ENCODE measurements at regions not wholly inside any gene's neighbourhood (a gene's known extent, or its start where the extent isn't known, plus 50 kb on each side); places are given as distances from the start of the nearest gene placed in this dataset.
"Not testable (repeated sequence)": the region's sequence is repeated elsewhere in the genome, so short reads cannot be mapped to it uniquely, and the experiment has no call there.

GRCh38 chr16:13606804-13607203 lies 313.1 kb upstream of the ERCC4 start:
- Mint-ChIP-seq H3K36me3 (ENCODE audit: low read depth) (no peaks in the 10 kb centered on the region), H3K4me1 (ENCODE audit: low read depth) (no peaks in the 10 kb centered on the region), H3K9me3 (peaks cover 8% of the 10 kb centered on the region), H3K27ac (no peak overlapping the region), H3K27me3 (ENCODE audit: insufficient read depth) (no peaks in the 10 kb centered on the region), H3K4me3 (no peak overlapping the region)
- no peak for DNase-seq (ENCODE audit: low spot score)
- intact Hi-C loops (cut with micrococcal nuclease), result no loop called here

DNA sequence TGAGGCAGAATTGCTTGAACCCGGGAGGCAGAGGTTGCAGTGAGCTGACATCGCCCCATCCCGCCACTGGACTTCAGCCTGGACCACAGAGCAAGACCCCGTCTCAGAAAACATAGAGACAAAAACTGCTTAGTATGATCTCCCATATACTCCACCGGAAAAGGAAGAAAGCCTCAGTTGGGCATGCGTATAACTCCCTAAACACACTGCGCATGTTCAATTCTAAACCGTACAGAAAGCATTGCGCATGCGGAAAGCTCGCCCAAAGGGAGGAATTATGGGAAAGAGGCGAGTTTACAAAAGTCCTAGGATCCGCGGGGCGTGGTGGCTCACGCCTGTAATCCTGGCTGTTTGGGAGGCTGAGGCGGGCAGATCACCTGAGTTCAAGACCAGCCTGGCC lies 312.7 kb upstream of the ERCC4 start:
- peaks cover 8% of the 10 kb centered on the region for H3K9me3 Mint-ChIP-seq
- intact Hi-C loops (cut with micrococcal nuclease), result no loop called here
- no peaks in the 10 kb centered on the region for H3K4me1 Mint-ChIP-seq (ENCODE audit: low read depth)
- no peaks in the 10 kb centered on the region for H3K27me3 Mint-ChIP-seq (ENCODE audit: insufficient read depth)
- H3K4me3 Mint-ChIP-seq, result no peak overlapping the region
- DNase-seq (ENCODE audit: low spot score), result no peak
- no peak overlapping the region for H3K27ac Mint-ChIP-seq
- H3K36me3 Mint-ChIP-seq (ENCODE audit: low read depth), result no peaks in the 10 kb centered on the region

- no peak overlapping the region for H3K4me3 Mint-ChIP-seq
- no peak for DNase-seq (ENCODE audit: low spot score)
- H3K36me3 Mint-ChIP-seq (ENCODE audit: low read depth), result no peaks in the 10 kb centered on the region
- intact Hi-C loops (cut with micrococcal nuclease), result no loop called here
- H3K27me3 Mint-ChIP-seq (ENCODE audit: insufficient read depth), result no peaks in the 10 kb centered on the region
- H3K4me1 Mint-ChIP-seq (ENCODE audit: low read depth), result no peaks in the 10 kb centered on the region
- H3K9me3 Mint-ChIP-seq, result peaks cover 8% of the 10 kb centered on the region
- H3K27ac Mint-ChIP-seq, result no peak overlapping the region
Observed at GRCh38 chr16:13611596-13611995, 308.4 kb upstream of the ERCC4 start.

DNA sequence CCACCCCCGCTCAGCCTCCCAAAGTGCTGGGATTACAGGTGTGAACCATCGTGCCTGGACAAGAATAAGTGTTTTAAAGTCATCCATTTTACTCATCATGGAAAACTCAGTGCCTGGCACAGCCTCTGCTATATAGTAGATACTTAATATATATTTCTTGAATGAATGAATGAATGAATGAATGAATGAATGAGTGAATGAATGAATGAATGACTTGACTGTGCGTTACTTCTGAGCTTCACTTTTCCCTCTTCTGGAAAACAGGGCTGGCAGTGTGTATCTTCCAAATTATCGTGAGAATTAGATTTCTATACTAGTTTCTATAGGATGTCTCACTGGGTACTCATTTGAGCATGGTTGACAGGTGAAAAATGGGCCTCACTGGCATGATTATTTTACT lies 307.3 kb upstream of the ERCC4 start:
- H3K27me3 Mint-ChIP-seq (ENCODE audit: insufficient read depth), result no peaks in the 10 kb centered on the region
- H3K4me1 Mint-ChIP-seq (ENCODE audit: low read depth), result no peaks in the 10 kb centered on the region
- H3K9me3 Mint-ChIP-seq, result peaks cover 8% of the 10 kb centered on the region
- no peak overlapping the region for H3K27ac Mint-ChIP-seq
- no peaks in the 10 kb centered on the region for H3K36me3 Mint-ChIP-seq (ENCODE audit: low read depth)
- DNase-seq (ENCODE audit: low spot score), result no peak
- intact Hi-C loops (cut with micrococcal nuclease), result no loop called here
- no peak overlapping the region for H3K4me3 Mint-ChIP-seq

- Mint-ChIP-seq H3K36me3 (ENCODE audit: low read depth) (no peaks in the 10 kb centered on the region), H3K4me3 (no peak overlapping the region), H3K27me3 (ENCODE audit: insufficient read depth) (no peaks in the 10 kb centered on the region), H3K9me3 (peaks cover 8% of the 10 kb centered on the region), H3K27ac (no peak overlapping the region), H3K4me1 (ENCODE audit: low read depth) (no peaks in the 10 kb centered on the region)
- DNase-seq (ENCODE audit: low spot score), result no peak
- intact Hi-C loops (cut with micrococcal nuclease), result no loop called here
Observed at GRCh38 chr16:13613165-13613564, 306.8 kb upstream of the ERCC4 start.

DNA sequence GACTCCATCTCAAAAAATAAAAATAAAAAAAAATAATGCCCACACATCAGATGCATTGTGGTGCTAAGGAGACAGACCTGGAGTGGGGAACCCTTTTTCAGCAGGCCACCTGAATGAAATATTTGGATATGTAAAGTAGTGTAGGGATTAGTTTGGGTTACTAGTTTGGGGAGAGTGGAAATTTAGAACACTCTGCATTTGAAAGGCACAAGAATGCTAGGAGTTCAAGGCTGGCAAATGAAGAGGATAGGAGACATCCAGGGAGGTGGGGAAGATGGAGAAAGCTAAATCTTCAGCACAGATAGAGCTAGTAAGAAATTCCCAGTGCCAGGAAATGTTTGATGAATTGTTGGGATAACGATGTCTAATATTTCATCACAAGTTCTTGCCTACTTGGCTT lies 298.3 kb upstream of the ERCC4 start:
- H3K27me3 Mint-ChIP-seq (ENCODE audit: insufficient read depth), result no peaks in the 10 kb centered on the region
- H3K4me1 Mint-ChIP-seq (ENCODE audit: low read depth), result no peaks in the 10 kb centered on the region
- H3K9me3 Mint-ChIP-seq, result peaks cover 3% of the 10 kb centered on the region
- no peak for DNase-seq (ENCODE audit: low spot score)
- H3K36me3 Mint-ChIP-seq (ENCODE audit: low read depth), result no peaks in the 10 kb centered on the region
- no peak overlapping the region for H3K27ac Mint-ChIP-seq
- no peak overlapping the region for H3K4me3 Mint-ChIP-seq
- intact Hi-C loops (cut with micrococcal nuclease), result no loop called here

DNA sequence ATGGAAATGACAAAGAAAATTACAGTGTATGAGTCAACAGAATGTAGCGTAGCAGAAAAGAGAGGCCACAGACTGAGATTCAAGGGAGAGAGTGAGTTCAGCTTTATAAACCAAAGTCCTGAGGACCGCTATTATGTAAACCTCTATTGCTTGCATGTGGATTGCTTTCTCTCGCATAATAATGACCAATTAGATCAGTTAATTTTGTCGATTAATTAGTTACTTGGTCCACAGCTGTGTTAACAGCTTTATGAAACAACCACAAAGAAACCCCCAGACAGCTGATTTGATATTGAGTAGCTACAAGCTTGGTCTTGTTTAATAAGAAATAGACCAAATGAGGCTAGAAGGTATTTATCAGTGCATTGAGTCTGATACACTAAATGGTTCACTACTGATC lies 291.8 kb upstream of the ERCC4 start:
- Mint-ChIP-seq H3K4me3 (no peak overlapping the region), H3K36me3 (ENCODE audit: low read depth) (no peaks in the 10 kb centered on the region), H3K27ac (no peak overlapping the region), H3K4me1 (ENCODE audit: low read depth) (no peaks in the 10 kb centered on the region), H3K9me3 (peaks cover 3% of the 10 kb centered on the region), H3K27me3 (ENCODE audit: insufficient read depth) (no peaks in the 10 kb centered on the region)
- no peak for DNase-seq (ENCODE audit: low spot score)
- intact Hi-C loops (cut with micrococcal nuclease), result no loop called here

DNA sequence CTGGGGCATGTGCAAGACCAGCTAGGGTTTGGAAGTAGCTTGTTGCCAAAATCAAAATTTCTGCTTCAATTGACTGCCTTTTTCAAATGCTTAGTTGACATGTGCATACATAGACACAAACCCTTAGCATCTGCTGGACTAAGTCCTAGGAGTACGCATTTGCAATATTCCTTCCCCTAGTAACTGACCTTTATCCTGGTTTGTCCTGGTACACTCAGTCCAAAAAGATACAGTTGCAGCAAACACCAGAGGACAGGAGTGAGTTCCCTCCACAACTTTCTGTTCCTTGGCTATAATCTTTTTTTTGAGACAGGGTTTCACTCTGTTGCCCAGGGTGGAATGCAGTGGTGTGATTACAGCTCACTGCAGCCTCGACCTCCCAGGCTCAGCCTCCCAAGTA lies 290.2 kb upstream of the ERCC4 start:
- intact Hi-C loops (cut with micrococcal nuclease), result no loop called here
- Mint-ChIP-seq H3K27me3 (ENCODE audit: insufficient read depth) (no peaks in the 10 kb centered on the region), H3K36me3 (ENCODE audit: low read depth) (no peaks in the 10 kb centered on the region), H3K27ac (no peak overlapping the region), H3K4me1 (ENCODE audit: low read depth) (no peaks in the 10 kb centered on the region), H3K9me3 (peaks cover 3% of the 10 kb centered on the region), H3K4me3 (no peak overlapping the region)
- DNase-seq (ENCODE audit: low spot score), result no peak

DNA sequence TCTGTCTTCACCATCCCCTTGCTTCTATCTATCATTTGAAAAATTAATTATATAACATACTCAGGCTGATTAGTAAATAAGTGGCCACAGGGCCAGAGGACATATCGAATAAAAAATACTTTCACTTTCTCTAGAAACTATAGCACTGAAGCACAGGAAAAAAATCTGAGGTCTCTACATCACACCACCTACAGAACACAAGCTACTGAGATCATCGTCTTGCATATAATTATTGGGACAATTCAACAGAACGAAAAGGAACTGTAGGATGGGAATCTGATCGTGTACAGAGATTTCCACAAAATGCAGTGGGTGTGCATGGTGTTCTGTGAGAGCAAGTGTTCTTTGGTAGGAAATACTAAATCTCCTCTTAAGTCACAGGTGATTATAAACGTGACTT lies 289.6 kb upstream of the ERCC4 start:
- no peaks in the 10 kb centered on the region for H3K27me3 Mint-ChIP-seq (ENCODE audit: insufficient read depth)
- peaks cover 7% of the 10 kb centered on the region for H3K9me3 Mint-ChIP-seq
- no peak overlapping the region for H3K27ac Mint-ChIP-seq
- H3K36me3 Mint-ChIP-seq (ENCODE audit: low read depth), result no peaks in the 10 kb centered on the region
- no peak overlapping the region for H3K4me3 Mint-ChIP-seq
- intact Hi-C loops (cut with micrococcal nuclease), result no loop called here
- H3K4me1 Mint-ChIP-seq (ENCODE audit: low read depth), result no peaks in the 10 kb centered on the region
- no peak for DNase-seq (ENCODE audit: low spot score)

DNA sequence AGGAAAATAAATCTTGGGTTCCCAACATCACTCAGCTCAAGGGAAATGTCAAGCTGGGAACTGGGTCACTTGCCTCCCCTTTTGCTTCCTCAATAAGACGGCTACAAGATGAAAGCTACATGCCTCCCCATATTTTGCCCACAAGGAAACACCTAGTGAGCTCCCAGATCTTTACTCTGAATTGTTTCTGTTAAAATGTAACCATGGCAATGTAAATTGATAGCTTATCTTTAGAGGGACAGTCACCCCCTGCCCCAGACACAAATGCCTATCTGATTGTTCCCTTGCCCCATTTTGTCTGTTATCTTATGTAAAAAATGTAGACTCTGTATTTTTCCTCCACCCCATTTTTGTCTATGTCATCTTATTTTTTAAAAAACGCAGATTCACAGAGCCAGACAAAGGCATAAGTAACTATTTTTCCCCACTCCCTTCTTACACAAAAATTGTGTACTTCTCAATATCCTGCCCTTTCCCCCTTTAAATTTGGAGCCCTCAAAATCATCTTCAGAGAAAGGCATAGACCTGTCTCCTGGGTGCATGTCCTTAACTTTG lies 288.7 kb upstream of the ERCC4 start:
- H3K36me3 Mint-ChIP-seq (ENCODE audit: low read depth), result no peaks in the 10 kb centered on the region
- H3K4me3 Mint-ChIP-seq, result no peak overlapping the region
- H3K27ac Mint-ChIP-seq, result no peak overlapping the region
- no peaks in the 10 kb centered on the region for H3K27me3 Mint-ChIP-seq (ENCODE audit: insufficient read depth)
- DNase-seq (ENCODE audit: low spot score), result no peak
- intact Hi-C loops (cut with micrococcal nuclease), result no loop called here
- peaks cover 9% of the 10 kb centered on the region for H3K9me3 Mint-ChIP-seq
- no peaks in the 10 kb centered on the region for H3K4me1 Mint-ChIP-seq (ENCODE audit: low read depth)

GRCh38 chr16:13631916-13632315 lies 288.0 kb upstream of the ERCC4 start:
- intact Hi-C loops (cut with micrococcal nuclease), result no loop called here
- Mint-ChIP-seq H3K36me3 (ENCODE audit: low read depth) (no peaks in the 10 kb centered on the region), H3K9me3 (peaks cover 6% of the 10 kb centered on the region), H3K4me1 (ENCODE audit: low read depth) (no peaks in the 10 kb centered on the region), H3K4me3 (no peak overlapping the region), H3K27me3 (ENCODE audit: insufficient read depth) (no peaks in the 10 kb centered on the region), H3K27ac (no peak overlapping the region)
- DNase-seq (ENCODE audit: low spot score), result no peak

DNA sequence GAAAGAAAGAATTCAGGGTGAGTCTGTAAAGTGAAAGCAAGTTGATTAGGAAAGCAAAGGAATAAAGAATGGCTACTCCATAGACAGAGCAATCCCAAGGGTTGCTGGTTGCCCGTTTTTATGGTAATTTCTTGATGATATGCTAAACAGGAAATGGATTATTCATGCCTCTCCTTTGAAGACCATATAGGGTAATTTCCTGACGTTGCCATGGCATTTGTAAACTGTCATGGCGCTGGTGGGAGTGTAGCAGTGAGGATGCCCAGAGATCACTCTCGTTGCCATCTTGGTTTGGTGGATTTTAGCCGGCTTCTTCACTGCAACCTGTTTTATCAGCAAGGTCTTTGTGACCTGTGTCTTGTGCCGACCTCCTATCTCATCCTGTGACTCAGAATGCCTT lies 287.4 kb upstream of the ERCC4 start:
- H3K4me1 Mint-ChIP-seq (ENCODE audit: low read depth); H3K27ac Mint-ChIP-seq; H3K36me3 Mint-ChIP-seq (ENCODE audit: low read depth); intact Hi-C loops (cut with micrococcal nuclease); H3K27me3 Mint-ChIP-seq (ENCODE audit: insufficient read depth); H3K9me3 Mint-ChIP-seq; H3K4me3 Mint-ChIP-seq; DNase-seq (ENCODE audit: low spot score): not testable (repeated sequence)

DNA sequence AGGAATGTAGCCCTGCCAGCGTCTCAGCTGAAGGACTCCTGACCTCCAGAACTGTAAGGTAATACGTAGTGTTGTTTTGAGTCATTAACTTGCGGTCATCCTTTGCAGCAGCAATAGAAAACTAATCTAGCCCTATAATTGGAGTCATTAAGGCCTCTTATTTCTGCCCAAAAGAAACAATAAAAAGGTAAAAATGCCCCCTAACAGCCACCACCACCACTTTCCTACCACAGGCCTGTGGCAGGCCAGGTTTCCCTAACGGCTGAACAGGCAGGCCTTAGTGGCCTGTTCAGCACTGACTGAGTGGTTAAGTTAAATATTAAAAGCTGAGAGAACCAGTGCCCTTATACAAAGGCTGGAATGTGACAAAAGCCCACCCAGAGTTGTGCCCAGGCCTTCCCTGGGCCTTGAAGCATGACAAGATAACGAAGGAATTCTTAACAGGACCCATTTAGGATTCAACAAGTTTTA lies 286.5 kb upstream of the ERCC4 start:
- Mint-ChIP-seq H3K9me3 (peaks cover 10% of the 10 kb centered on the region), H3K4me1 (ENCODE audit: low read depth) (no peaks in the 10 kb centered on the region), H3K27me3 (ENCODE audit: insufficient read depth) (no peaks in the 10 kb centered on the region), H3K27ac (no peak overlapping the region), H3K36me3 (ENCODE audit: low read depth) (no peaks in the 10 kb centered on the region), H3K4me3 (no peak overlapping the region)
- intact Hi-C loops (cut with micrococcal nuclease), result no loop called here
- DNase-seq (ENCODE audit: low spot score), result no peak

DNA sequence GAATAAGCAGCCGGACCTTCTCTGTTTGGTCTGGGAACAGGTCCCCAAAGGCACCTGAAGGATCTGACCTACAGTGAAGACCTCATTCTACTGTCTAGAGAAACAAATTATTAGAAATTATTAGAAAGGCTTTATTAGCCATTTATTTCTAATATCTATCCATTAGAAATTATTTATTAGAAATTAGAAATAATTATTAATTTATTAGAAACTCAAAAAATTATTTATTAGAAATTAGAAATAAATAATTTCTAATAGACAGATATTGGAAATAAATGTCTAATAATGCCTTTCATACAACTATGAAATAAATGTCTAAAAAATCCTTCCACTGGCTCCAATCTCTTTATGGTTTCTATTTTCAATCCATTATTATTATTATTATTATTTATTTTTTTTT lies 285.7 kb upstream of the ERCC4 start:
- H3K27ac Mint-ChIP-seq, result no peak overlapping the region
- DNase-seq (ENCODE audit: low spot score), result no peak
- no peak overlapping the region for H3K4me3 Mint-ChIP-seq
- no peaks in the 10 kb centered on the region for H3K27me3 Mint-ChIP-seq (ENCODE audit: insufficient read depth)
- intact Hi-C loops (cut with micrococcal nuclease), result no loop called here
- H3K36me3 Mint-ChIP-seq (ENCODE audit: low read depth), result no peaks in the 10 kb centered on the region
- H3K4me1 Mint-ChIP-seq (ENCODE audit: low read depth), result no peaks in the 10 kb centered on the region
- peaks cover 10% of the 10 kb centered on the region for H3K9me3 Mint-ChIP-seq
